B cell (primary cell): ENCODE measurements at regions not wholly inside any gene's neighbourhood (a gene's known extent, or its start where the extent isn't known, plus 50 kb on each side); places are given as distances from the start of the nearest gene placed in this dataset.

Experiments
- ATAC-seq: fragments of 200-7000 bp; cut with Tn5 transposase; one replicate; pipeline ENCODE4 v1.10.0; 2021; ENCODE audit warnings: low read depth, mild to moderate bottlenecking, moderate number of reproducible peaks, moderate library complexity
- CTCF ChIA-PET: fragments of 350-600 bp; sonication (Branson Sonifier 250); formaldehyde crosslinking; loops from one replicate; lab custom pipeline; 2021; ENCODE audit warnings: antibody characterized with exemption, inconsistent platforms; lab: Charles Lee
- POLR2A ChIA-PET: fragments of 350-600 bp; sonication (Branson Sonifier 250); formaldehyde crosslinking; loops from one replicate; lab custom pipeline; 2021; ENCODE audit warnings: antibody characterized with exemption; lab: Charles Lee
- DNase-seq: peaks from one replicate; pipeline ENCODE4 v3.0.0; 2013
- H2AFZ ChIP-seq: 2 replicates; pipeline ENCODE4 v1.6.1; 2012; ENCODE audit warnings: mild to moderate bottlenecking, low read depth, low read length; ENCODE audit not compliant: insufficient read depth, poor library complexity, severe bottlenecking
- H3K27ac ChIP-seq, 2 donors: 1 replicate in 1 of 2; 2 replicates in 1 of 2; pipeline ENCODE4 v1.5.1; 2012 to 2013; ENCODE audit warnings: low read length in 2 of 2, mild to moderate bottlenecking in 2 of 2, moderate library complexity in 1 of 2
- H3K27me3 ChIP-seq, 4 experiments: fragments of 200-600 bp in 1 of 4; sonication (generic) in 1 of 4; replicated peaks in 1 of 4; 1 replicate in 2 of 4; 2 replicates in 2 of 4; pipeline versions ENCODE4 v1.6.1 to v1.7.0; 2013 to 2016; ENCODE audit warnings: low read length in 3 of 4, mild to moderate bottlenecking in 2 of 4, mixed read lengths in 1 of 4, moderate library complexity in 1 of 4; ENCODE audit not compliant: insufficient read depth in 4 of 4, control insufficient read depth in 3 of 4; ENCODE audit errors: control extremely low read depth in 1 of 4
- H3K36me3 ChIP-seq, 2 experiments: replicated peaks in 1 of 2; 1 replicate in 1 of 2; 2 replicates in 1 of 2; pipeline versions ENCODE4 v1.6.1 to v1.7.1; 2013; ENCODE audit warnings: low read length in 1 of 2; ENCODE audit not compliant: insufficient read depth in 2 of 2, control insufficient read depth in 1 of 2; ENCODE audit errors: control extremely low read depth in 1 of 2, extremely low read depth in 1 of 2
- H3K4me1 ChIP-seq, 2 donors: fragments of 200-600 bp in 1 of 2; sonication (generic) in 1 of 2; 1 replicate in 1 of 2; 2 replicates in 1 of 2; pipeline versions ENCODE4 v1.5.1 to v1.6.1; 2013 to 2017; ENCODE audit warnings: low read length in 2 of 2; ENCODE audit not compliant: control insufficient read depth in 2 of 2, insufficient read depth in 2 of 2
- H3K4me2 ChIP-seq: replicated peaks from 2 replicates; pipeline ENCODE3; 2012; ENCODE audit warnings: mild to moderate bottlenecking, low read depth, low read length; ENCODE audit not compliant: poor library complexity, severe bottlenecking
- H3K4me3 ChIP-seq, 5 experiments: fragments of 200-600 bp in 1 of 5; sonication (generic) in 1 of 5; 1 replicate in 3 of 5; 2 replicates in 2 of 5; pipeline versions ENCODE4 v1.5.1 to v1.7.0; 2011 to 2016; ENCODE audit warnings: low read length in 4 of 5, mild to moderate bottlenecking in 4 of 5, low read depth in 2 of 5, control low read depth in 1 of 5, moderate library complexity in 1 of 5; ENCODE audit not compliant: insufficient read depth in 1 of 5; ENCODE audit errors: control extremely low read depth in 1 of 5, extremely low read depth in 1 of 5
- H3K79me2 ChIP-seq: fragments of 200-600 bp; sonication (generic); one replicate; pipeline ENCODE4 v1.6.0; 2016; ENCODE audit warnings: low read length; ENCODE audit not compliant: control insufficient read depth, insufficient read depth
- H3K9ac ChIP-seq: fragments of 200-600 bp; sonication (generic); 2 replicates; pipeline ENCODE4 v1.6.1; 2017; ENCODE audit warnings: mild to moderate bottlenecking, low read length, moderate library complexity
- H3K9me3 ChIP-seq, 3 donors: one replicate each; pipeline versions ENCODE4 v1.6.1 to v1.7.1; 2013; ENCODE audit warnings: low read length in 2 of 3; ENCODE audit not compliant: control insufficient read depth in 2 of 3, insufficient read depth in 1 of 3; ENCODE audit errors: control extremely low read depth in 1 of 3
- H4K20me1 ChIP-seq: 2 replicates; pipeline ENCODE4 v1.6.0; 2012; ENCODE audit warnings: mild to moderate bottlenecking, low read length; ENCODE audit not compliant: insufficient read depth, control insufficient read depth, poor library complexity, severe bottlenecking
- H3K27ac Mint-ChIP-seq: one replicate; pipeline ENCODE4 v1.8.0; 2021; ENCODE audit warnings: mixed read lengths
- H3K27me3 Mint-ChIP-seq: one replicate; pipeline ENCODE4 v1.8.0; 2021; ENCODE audit warnings: mixed read lengths
- H3K4me1 Mint-ChIP-seq: one replicate; pipeline ENCODE4 v1.8.0; 2021; ENCODE audit warnings: mixed read lengths
- H3K4me3 Mint-ChIP-seq: one replicate; pipeline ENCODE4 v1.8.0; 2021; ENCODE audit warnings: mixed read lengths
- H3K9me3 Mint-ChIP-seq: one replicate; pipeline ENCODE4 v1.8.0; 2022; ENCODE audit warnings: mixed read lengths; ENCODE audit not compliant: insufficient read depth
- EZH2 ChIP-seq: IDR thresholded peaks from 2 replicates; pipeline ENCODE4 v1.6.1; 2012; ENCODE audit warnings: borderline replicate concordance, low read depth, mild to moderate bottlenecking, moderate library complexity, low read length; ENCODE audit not compliant: insufficient read depth, poor library complexity, severe bottlenecking
- WGBS: methylation state at CpG from one replicate; pipeline ENCODE4 v1.1.5; 2013; ENCODE audit warnings: missing lambda C conversion rate; ENCODE audit not compliant: insufficient coverage; 5-methylcytosine and 5-hydroxymethylcytosine counted together
- intact Hi-C: fragments of 100-400 bp; cut with micrococcal nuclease; formaldehyde crosslinking; loops from one replicate; pipeline ENCODE4 v1.10.0; 2022
- TF ChIP-seq, protein P1 (sequence below): fragments of 200-600 bp; IDR thresholded peaks from one replicate; pipeline ENCODE4 v1.8.0; 2022; ENCODE audit warnings: antibody characterized with exemption, mild to moderate bottlenecking

GRCh38 chr10:117609796-117610170, 67.2 kb downstream of the EMX2 start:
- peaks cover 6% of the 10 kb centered on the region for H3K27me3 Mint-ChIP-seq
- H3K4me3 Mint-ChIP-seq: no peak overlapping the region
- CTCF ChIA-PET: no interaction called here
- Histone ChIP-seq H3K4me2 (no peak overlapping the region), H3K9ac (no peak overlapping the region), H3K27me3 (peaks cover 0 to 3% (median 0%) of the 10 kb centered on the region in 4 experiments), H3K4me3 (no peak overlapping the region), H4K20me1 (no peaks in the 10 kb centered on the region), H3K79me2 (no peaks in the 10 kb centered on the region), H3K36me3 (no peaks in the 10 kb centered on the region), H3K9me3 (peaks cover 0 to 4% (median 0%) of the 10 kb centered on the region in 3 donors), H3K27ac (no peak overlapping the region), H3K4me1 (no peaks in the 10 kb centered on the region), H2AFZ (no peak overlapping the region)
- 53% methylated on average over 2 of the region's 4 CpGs for WGBS
- no peak for ATAC-seq
- DNase-seq: no peak
- no peaks in the 10 kb centered on the region for H3K4me1 Mint-ChIP-seq
- H3K9me3 Mint-ChIP-seq: no peaks in the 10 kb centered on the region
- H3K27ac Mint-ChIP-seq: no peak overlapping the region
- TF ChIP-seq, protein P1, sequence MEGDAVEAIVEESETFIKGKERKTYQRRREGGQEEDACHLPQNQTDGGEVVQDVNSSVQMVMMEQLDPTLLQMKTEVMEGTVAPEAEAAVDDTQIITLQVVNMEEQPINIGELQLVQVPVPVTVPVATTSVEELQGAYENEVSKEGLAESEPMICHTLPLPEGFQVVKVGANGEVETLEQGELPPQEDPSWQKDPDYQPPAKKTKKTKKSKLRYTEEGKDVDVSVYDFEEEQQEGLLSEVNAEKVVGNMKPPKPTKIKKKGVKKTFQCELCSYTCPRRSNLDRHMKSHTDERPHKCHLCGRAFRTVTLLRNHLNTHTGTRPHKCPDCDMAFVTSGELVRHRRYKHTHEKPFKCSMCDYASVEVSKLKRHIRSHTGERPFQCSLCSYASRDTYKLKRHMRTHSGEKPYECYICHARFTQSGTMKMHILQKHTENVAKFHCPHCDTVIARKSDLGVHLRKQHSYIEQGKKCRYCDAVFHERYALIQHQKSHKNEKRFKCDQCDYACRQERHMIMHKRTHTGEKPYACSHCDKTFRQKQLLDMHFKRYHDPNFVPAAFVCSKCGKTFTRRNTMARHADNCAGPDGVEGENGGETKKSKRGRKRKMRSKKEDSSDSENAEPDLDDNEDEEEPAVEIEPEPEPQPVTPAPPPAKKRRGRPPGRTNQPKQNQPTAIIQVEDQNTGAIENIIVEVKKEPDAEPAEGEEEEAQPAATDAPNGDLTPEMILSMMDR: no peak
- no peak for TF ChIP-seq EZH2
- intact Hi-C loops: no loop called here
- POLR2A ChIA-PET: no interaction called here

GRCh38 chr10:117610321-117610720, 67.8 kb downstream of the EMX2 start:
- Histone ChIP-seq H3K79me2 (no peaks in the 10 kb centered on the region), H2AFZ (no peak overlapping the region), H3K4me3 (no peak overlapping the region), H3K9ac (no peak overlapping the region), H3K27ac (no peak overlapping the region), H3K4me2 (no peak overlapping the region), H3K4me1 (no peaks in the 10 kb centered on the region), H3K27me3 (peaks cover 0 to 3% (median 0%) of the 10 kb centered on the region in 4 experiments), H3K36me3 (no peaks in the 10 kb centered on the region), H4K20me1 (no peaks in the 10 kb centered on the region), H3K9me3 (peaks cover 0 to 4% (median 0%) of the 10 kb centered on the region in 3 donors)
- H3K27ac Mint-ChIP-seq: no peak overlapping the region
- peaks cover 7% of the 10 kb centered on the region for H3K27me3 Mint-ChIP-seq
- ATAC-seq: no peak
- ChIA-PET POLR2A (no interaction called here), CTCF (no interaction called here)
- DNase-seq: no peak
- H3K4me1 Mint-ChIP-seq: no peaks in the 10 kb centered on the region
- H3K9me3 Mint-ChIP-seq: no peaks in the 10 kb centered on the region
- 50% methylated on average over 4 of the region's 4 CpGs for WGBS
- no peak overlapping the region for H3K4me3 Mint-ChIP-seq
- TF ChIP-seq EZH2: no peak
- TF ChIP-seq, protein P1: no peak
- intact Hi-C loops: no loop called here
